DMS 273 treated with DMSO at 0.1 percent for 48 hours (cell line): ENCODE measurements at regions not wholly inside any gene's neighbourhood (a gene's known extent, or its start where the extent isn't known, plus 50 kb on each side); places are given as distances from the start of the nearest gene placed in this dataset.

Source experiments
- DNase-seq: peaks from one replicate; lab custom pipeline; 2025; lab: John Stamatoyannopoulos, UW

- no peak for DNase-seq
These were observed 110.4 kb upstream of the PARD3B start for GRCh38 chr2:204434660-204435462.

DNA sequence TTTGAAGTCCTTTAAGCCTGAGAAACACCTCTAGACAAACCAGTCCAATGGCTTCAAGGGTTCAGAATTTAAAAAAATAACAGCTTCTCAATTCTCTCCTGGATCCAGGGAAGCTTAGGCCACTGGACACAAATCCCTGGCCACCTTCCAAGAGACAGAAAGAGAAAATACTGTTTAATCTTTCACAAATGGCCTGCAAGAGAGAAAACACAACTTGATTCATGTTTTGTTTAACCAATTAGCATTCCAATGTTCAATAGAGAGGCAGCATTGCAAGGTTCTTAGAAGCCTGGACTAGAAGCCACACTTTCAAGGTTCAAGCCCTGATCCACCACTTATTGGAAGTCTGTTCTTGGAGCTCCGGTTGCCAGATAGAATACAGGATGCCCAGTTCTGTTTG, 109.0 kb upstream of the PARD3B start:
- no peak for DNase-seq

DNA sequence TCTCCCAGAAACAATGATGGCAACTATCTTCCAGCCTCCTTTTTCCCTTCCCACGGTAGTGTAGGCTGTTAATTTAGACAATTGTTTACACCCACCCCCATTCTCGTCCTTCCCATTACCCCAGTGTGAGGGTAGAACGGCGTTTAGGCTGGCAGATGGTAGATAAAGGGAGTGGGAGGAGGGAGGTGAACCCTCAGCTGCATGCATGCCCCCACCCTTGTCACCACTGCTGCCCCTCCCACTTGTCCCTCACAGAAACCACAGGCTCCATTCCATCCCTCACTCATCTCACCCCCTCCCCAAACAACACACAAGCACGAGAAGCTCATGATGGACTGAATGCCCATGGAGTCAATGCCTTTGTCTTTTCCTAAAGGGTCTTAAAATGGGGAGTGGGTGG, 107.9 kb upstream of the PARD3B start:
- DNase-seq: no peak

DNA sequence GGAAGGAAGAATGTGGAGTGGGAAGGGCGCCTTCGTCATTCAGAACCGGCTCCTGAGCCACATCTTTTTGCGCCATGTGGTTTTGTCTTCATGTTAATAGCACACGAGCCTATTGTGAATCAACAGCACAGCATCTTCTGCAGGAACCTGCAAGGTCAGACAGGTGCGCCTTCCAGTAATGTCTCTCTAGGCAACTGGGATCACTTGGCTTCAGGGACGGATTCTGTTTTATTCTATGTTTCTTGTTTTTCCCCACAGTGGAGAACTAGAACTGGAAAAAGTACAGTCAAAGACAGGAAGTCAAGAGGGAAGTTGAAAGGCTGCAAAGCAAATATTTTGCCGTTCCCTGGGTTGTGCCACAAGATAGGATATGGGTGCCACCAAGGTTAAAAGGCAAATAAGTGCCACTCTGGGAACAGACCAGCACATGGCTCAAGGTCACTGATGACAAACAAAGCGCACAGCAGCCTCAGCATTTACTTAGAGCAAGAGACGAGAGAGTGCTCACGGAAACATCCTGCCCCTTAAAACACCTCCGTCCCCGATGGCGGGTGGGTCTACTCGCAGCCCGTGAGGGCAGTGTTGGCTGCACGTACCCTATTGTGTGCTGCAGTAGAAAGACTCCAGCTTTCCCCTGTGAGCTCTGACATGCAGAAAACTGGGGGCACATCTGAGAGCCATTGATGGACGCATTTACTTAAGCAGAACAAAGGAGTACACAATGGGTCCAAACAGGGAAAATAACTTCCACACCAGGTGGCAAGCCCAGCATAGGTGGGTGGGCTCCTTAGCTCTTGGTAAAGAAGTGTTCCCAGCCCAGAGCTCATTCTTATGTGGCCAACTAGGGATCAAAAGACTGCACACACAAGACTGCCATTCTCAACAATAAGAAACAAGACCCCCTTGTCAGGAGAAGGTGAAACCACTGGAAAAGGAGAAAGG, 107.2 kb upstream of the PARD3B start:
- DNase-seq: no peak

DNA sequence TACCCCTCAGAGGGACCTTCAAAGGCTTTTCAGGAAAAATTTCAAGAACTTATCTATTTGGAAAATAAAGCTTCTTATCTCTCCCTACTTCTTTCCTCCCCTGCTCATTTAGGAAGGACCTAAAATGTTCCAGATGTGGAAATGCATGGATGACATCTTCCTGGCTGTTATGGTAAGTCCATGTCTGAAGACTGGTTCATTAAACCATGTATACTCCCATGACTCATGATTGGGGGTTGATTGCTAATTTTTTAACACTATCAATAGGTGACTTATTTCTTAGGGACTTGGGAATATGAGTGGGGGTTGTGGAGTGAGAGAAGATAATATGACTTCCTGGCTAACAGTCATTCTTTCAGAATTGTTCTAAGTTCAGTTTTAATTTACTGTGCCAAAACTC, 104.0 kb upstream of the PARD3B start:
- no peak for DNase-seq

DNA sequence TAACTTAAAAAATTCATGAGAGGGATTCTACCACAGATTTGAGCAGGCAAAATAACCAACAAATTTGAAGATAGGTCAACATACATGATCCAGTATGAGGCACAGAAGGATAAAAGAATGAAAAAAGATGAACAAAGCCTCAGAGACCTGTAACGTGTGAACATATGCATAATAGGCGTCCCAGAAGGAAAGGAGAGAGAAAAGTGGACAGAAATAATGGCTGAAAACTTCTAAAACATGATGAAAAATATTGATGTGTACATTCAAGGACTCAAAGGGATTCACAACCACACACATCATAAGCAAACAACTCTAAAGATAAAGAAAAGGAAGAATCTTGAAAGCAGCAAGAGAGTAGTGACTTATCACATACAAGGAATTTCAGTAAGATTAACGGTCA, 100.1 kb upstream of the PARD3B start:
- DNase-seq: no peak

DNA sequence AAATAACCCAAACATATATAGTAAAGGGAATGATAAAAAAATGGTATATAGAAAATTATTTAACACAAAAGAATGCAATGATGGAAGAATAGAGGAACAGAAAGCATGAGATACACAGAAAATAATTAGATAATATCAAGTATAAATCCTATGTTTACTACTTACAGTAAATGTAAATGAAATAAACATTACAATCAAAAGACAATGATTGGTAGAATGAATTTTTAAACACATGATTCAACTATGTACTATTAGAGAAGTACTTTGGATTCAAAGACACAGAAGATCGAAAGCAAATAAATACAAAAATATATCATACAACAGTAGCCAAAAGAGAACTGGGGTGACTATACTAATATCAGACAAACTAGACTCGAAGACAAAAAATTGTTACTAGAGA, 97.6 kb upstream of the PARD3B start:
- DNase-seq: no peak

DNA sequence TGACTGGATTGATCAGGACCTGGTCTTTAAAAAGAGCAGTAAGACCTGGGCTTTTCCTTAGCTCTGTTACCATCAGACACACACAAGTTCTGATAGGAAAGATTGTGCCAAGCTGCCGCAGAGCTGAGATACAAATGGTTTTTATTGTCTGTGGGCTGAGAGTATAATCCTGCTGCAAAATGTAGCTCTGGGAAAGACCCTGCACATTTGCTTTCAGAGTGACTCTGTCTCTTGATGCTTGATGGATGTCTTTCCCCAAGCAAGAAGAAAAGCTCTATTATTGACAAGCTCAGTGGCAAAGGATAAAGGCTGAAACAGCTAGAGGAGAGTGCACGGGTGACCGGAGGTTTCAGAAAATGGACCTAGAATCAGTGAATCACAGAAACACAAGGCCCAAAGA, 95.3 kb upstream of the PARD3B start:
- DNase-seq: no peak

DNA sequence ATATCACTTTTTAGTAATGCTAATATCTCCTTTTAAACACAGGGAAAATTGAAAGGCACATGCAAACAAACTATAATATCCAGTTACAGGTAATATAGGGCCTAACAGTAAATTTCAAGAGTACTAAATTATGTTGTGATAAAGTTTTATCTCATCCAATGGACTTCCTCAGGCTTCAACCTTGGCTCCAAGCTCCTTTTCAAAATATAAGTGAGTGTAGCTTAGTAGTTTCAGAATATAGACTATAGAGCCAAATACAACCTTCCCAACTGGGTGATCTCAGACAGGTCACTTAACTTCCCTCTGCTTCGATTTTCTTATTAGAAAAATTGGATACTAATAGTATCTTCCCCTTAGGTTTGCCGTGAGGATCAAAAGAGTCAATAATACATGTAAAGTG, 93.5 kb upstream of the PARD3B start:
- DNase-seq: no peak

DNA sequence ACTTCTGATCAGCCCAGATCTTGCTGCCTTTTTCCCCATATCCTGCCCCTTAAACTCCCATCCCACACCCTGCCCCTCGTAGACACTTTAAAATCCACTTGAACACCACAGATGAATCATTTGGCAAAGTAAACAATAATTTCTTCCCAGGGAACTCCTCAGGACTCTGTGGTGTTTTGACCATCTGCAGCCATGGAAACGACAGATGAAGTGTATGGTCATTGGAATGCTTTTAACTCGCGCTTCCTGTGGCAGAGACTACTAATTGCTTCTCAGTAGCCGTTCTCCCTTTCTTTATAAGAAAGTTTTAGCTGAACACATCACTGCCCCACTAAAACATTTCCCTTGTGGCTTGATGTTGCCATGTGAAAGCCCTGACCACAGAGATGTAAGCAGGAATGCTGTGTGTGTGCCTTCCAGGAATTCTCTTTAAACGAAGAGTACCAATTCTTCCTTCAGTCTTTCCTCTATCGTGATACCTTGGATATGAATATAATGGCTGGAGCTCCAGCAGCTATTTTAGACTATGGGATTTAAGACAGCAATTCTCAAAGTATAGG, 92.7 kb upstream of the PARD3B start:
- peak; percentile 49 for DNase-seq

DNA sequence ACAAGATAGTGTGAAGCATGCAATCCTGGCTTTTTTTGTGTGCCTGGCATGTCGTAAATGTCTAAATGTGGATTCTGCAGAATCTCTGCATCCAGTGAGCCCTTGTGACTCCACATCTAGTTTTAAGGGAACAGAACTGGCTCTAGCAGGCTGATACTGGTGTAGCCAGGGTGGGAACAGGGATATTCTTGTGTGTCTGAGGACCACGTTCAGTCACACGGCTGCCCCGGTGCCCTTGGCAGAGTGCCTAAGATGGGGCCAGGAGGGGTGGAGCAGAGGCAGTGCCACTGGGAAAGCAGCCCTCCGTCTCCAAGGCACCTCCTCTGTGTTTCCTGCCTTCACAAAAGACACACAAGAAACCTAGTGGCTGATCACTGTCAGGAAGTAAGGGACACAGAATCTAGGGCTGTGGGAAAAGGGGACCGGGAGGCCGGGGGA, 91.5 kb upstream of the PARD3B start:
- no peak for DNase-seq

DNA sequence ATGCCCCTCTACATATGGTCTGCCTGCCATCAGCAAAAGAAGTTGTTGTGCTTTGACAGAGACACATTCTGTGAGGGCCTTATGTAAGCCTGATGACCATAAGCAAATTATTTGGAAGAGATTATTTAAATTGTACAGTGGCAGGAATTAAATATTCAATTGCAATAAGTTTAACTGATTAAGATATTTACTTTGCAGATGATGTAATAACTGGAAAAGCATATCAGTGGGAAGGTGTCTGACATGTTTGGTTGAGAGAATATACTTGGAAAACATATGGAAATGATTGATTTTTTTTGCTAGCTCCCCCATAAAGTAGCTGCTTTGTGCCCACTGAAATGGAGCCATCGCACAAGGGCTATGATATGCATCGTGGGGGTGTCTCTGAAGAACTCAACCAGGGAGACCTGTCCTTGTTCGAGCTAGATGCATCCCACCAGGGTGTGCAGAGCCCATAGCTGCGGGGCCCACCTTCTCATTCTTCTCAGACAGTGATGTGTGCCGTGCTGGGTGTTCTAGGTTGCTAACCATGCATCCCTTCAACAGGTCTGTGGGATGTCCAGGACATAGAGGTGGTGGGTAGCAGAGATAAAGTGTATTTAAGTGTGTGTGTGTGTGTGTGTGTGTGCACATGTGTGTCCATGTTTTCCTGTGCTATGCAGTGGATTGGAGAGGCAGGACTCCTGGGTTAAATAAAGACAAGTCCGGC, 90.4 kb upstream of the PARD3B start:
- no peak for DNase-seq

- no peak for DNase-seq
These were observed 76.4 kb upstream of the PARD3B start for GRCh38 chr2:204468746-204469429.

- DNase-seq: no peak
These were observed 75.1 kb upstream of the PARD3B start for GRCh38 chr2:204470178-204470620.

DNA sequence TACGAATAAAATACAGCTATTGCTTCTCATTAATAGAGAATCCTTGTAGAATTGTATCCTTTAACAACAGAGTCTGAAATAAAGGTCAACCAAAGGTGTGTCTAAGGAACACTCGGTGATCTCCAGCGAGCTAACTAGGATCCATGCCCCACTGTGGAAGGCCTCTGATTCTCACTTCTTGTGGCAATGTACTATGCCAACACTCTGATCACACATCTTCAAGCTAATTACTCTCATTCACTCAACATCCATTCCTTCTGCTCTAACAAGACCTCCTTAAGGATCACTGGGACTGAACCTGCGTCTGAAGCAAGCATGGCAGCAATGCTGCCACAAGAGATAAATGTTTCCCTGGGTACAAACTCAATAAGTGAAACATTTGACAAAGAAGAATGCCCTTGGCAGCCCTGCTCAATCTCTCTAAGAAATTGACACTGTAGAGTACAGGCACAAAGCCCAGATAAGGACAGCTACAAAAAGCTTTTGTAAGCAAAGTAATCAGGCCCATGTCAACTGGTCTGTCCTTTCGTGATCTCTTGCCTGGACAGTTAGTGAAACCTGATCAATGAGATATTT, 74.6 kb upstream of the PARD3B start:
- no peak for DNase-seq

DNA sequence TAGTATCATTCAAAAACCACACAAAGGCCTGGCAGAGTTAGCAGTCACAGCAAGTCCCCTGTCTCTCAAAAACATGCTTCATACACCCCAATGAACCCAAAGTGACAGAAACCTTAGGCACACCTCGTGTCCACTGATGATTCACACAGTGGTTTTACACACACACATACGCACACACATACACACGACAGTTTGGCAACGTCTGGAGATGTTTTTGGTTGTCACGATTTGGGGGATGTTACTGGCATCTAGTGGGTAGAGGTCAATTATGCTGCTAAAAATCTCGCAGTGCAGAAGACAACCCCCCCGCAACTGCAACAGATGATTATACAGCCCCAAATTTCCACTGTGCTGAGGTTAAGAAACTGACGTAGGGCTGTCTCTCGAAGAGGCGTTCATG, 72.9 kb upstream of the PARD3B start:
- no peak for DNase-seq

- DNase-seq: no peak
These were observed 72.1 kb upstream of the PARD3B start for GRCh38 chr2:204473224-204473623.

GRCh38 chr2:204475399-204475798, 69.9 kb upstream of the PARD3B start:
- DNase-seq: no peak

- no peak for DNase-seq
These were observed 67.8 kb upstream of the PARD3B start for GRCh38 chr2:204477358-204477950.

- no peak for DNase-seq
These were observed 65.7 kb upstream of the PARD3B start for GRCh38 chr2:204479557-204479956.

DNA sequence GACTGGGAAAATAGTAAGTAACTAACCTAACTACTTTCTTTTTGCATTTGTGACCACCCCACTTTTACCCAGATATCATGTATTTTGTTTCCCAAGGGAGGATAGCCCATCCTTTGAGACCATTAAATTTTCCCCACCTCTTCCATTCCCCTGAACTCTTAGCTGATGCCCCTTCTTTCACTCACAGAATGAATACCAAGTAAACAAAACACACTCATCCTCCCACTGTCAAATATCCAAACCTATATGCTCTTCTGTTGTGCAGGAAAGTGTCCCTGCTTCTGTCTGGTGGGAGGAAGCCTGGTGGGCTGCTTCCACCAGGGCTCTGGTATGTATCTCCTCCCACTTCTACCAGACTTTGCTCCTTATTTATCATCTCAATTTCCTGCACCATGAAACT, 64.6 kb upstream of the PARD3B start:
- DNase-seq: no peak
